ENCODE measurements at regions not wholly inside any gene's neighbourhood (a gene's known extent, or its start where the extent isn't known, plus 50 kb on each side); places are given as distances from the start of the nearest gene placed in this dataset.
"Not testable (repeated sequence)": the region's sequence is repeated elsewhere in the genome, so short reads cannot be mapped to it uniquely, and the experiment has no call there.

GRCh38 chr15:34646918-34647317, 63.5 kb upstream of the GOLGA8B start:
- H3K9me3 Mint-ChIP-seq = peaks cover 0 to 9% (median 3%) of the 10 kb centered on the region in 9 donors
- H3K27me3 Mint-ChIP-seq = peaks cover 8 to 32% (median 10%) of the 10 kb centered on the region in 5 donors
- no peak for ATAC-seq

GRCh38 chr15:34644851-34645250, 61.4 kb upstream of the GOLGA8B start:
- POLR2A ChIA-PET = no interaction called here
- ATAC-seq (no peak), DNase-seq (no peak)
- Mint-ChIP-seq H3K27ac (no peak overlapping the region), H3K9me3 (peaks cover 0 to 9% (median 3%) of the 10 kb centered on the region in 9 donors), H3K4me1 (peaks cover 0 to 1% (median 0%) of the 10 kb centered on the region in 4 donors), H3K27me3 (peaks cover 8 to 39% (median 14%) of the 10 kb centered on the region in 5 donors), H3K36me3 (peaks cover 0 to 7% (median 0%) of the 10 kb centered on the region in 3 donors), H3K4me3 (no peak overlapping the region)

More at GRCh38 chr15:34646918-34647317, 63.5 kb upstream of the GOLGA8B start:
- Mint-ChIP-seq H3K4me1 (peaks cover 0 to 1% (median 0%) of the 10 kb centered on the region in 4 donors), H3K4me3 (no peak overlapping the region), H3K36me3 (peaks cover 0 to 7% (median 0%) of the 10 kb centered on the region in 3 donors), H3K27ac (no peak overlapping the region)
- no peak for DNase-seq
- POLR2A ChIA-PET = no interaction called here

- POLR2A ChIA-PET = no interaction called here
- Mint-ChIP-seq H3K4me3 (no peak overlapping the region), H3K36me3 (peaks cover 0 to 7% (median 0%) of the 10 kb centered on the region in 3 donors), H3K27me3 (peaks cover 8 to 41% (median 14%) of the 10 kb centered on the region in 5 donors), H3K9me3 (peaks cover 0 to 9% (median 3%) of the 10 kb centered on the region in 9 donors), H3K4me1 (peaks cover 0 to 1% (median 0%) of the 10 kb centered on the region in 4 donors), H3K27ac (no peak overlapping the region)
- no peak for DNase-seq
- no peak for ATAC-seq
Measured at GRCh38 chr15:34644061-34644460, 60.6 kb upstream of the GOLGA8B start.

DNA sequence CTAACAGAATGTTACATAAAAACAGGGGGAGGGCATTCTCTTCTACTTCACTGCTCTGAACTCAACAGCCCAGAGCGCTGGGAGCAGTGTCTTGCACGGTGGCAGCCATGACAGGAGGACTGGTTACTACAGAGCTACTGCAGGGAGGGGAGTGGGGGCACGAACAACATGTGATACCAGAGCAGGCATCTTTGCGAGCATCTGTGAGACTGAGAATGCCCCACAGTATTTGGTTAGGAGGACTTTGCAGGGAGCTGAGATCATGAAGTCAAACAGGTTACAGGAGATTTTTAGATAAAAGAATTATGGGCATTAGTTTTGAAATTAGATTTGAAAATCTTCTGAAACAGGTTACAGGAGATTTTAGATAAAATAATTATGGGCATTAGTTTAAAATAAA, 58.8 kb upstream of the GOLGA8B start:
- POLR2A ChIA-PET = no interaction called here
- Mint-ChIP-seq H3K27ac (no peak overlapping the region), H3K4me3 (no peak overlapping the region), H3K27me3 (peaks cover 8 to 41% (median 14%) of the 10 kb centered on the region in 5 donors), H3K36me3 (peaks cover 0 to 7% (median 0%) of the 10 kb centered on the region in 3 donors), H3K4me1 (peaks cover 0 to 1% (median 0%) of the 10 kb centered on the region in 4 donors), H3K9me3 (peaks cover 0 to 9% (median 3%) of the 10 kb centered on the region in 9 donors)
- ATAC-seq = no peak
- no peak for DNase-seq

- POLR2A ChIA-PET = no interaction called here
- H3K36me3 Mint-ChIP-seq = peaks cover 0 to 7% (median 0%) of the 10 kb centered on the region in 3 donors
- no peak overlapping the region for H3K4me3 Mint-ChIP-seq
Measured at GRCh38 chr15:34640661-34641060, 57.2 kb upstream of the GOLGA8B start.

GRCh38 chr15:34637305-34637704, 53.9 kb upstream of the GOLGA8B start:
- Mint-ChIP-seq H3K4me1 (no peaks in the 10 kb centered on the region), H3K4me3 (no peak overlapping the region), H3K27ac (no peak overlapping the region), H3K9me3 (peaks cover 0 to 12% (median 2%) of the 10 kb centered on the region in 9 donors), H3K27me3 (peaks cover 5 to 15% (median 7%) of the 10 kb centered on the region in 5 donors), H3K36me3 (no peaks in the 10 kb centered on the region)
- POLR2A ChIA-PET = no interaction called here
- ATAC-seq (no peak), DNase-seq (no peak)

More at GRCh38 chr15:34640661-34641060, 57.2 kb upstream of the GOLGA8B start:
- peaks cover 0 to 1% (median 0%) of the 10 kb centered on the region in 4 donors for H3K4me1 Mint-ChIP-seq
- peaks cover 10 to 31% (median 15%) of the 10 kb centered on the region in 5 donors for H3K27me3 Mint-ChIP-seq
- DNase-seq (no peak), ATAC-seq (no peak)
- no peak overlapping the region for H3K27ac Mint-ChIP-seq
- H3K9me3 Mint-ChIP-seq = peaks cover 0 to 9% (median 3%) of the 10 kb centered on the region in 9 donors

DNA sequence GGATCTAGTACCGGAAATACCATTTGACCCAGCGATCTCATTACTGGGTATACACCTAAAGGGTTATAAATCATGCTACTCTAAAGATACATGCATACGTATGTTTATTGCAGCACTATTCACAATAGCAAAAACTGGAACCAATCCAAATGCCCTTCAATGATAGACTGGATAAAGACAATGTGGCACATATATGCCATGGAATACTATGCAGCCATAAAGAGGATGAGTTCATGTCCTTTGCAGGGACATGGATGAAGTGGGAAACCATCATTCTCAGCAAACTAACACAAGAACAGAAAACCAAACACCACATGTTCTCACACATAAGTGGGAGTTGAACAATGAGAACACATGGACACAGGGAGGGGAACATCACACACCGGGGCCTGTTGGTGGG, 50.2 kb upstream of the GOLGA8B start:
- H3K4me3 Mint-ChIP-seq, POLR2A ChIA-PET, DNase-seq, H3K4me1 Mint-ChIP-seq, ATAC-seq, H3K36me3 Mint-ChIP-seq, H3K27ac Mint-ChIP-seq: not testable (repeated sequence)
- H3K27me3 Mint-ChIP-seq = peaks cover 0 to 11% (median 4%) of the 10 kb centered on the region in 5 donors
- peaks cover 0 to 12% (median 2%) of the 10 kb centered on the region in 9 donors for H3K9me3 Mint-ChIP-seq
